ENCODE measurements at regions not wholly inside any gene's neighbourhood (a gene's known extent, or its start where the extent isn't known, plus 50 kb on each side); places are given as distances from the start of the nearest gene placed in this dataset.

GRCh38 chr16:52758473-52758855, 211.5 kb upstream of the TOX3 start:
- Histone ChIP-seq H3K9ac (ENCODE audit: insufficient read depth, low read depth, low read length) (no peak overlapping the region), H3K4me2 (ENCODE audit: low read depth, low read length) (no peak overlapping the region), H3K79me2 (ENCODE audit: insufficient read depth, low read length) (no peaks in the 10 kb centered on the region), H3K9me3 (ENCODE audit: low read length) (no peaks in the 10 kb centered on the region), H3K4me1 (ENCODE audit: insufficient read depth, low read length) (no peaks in the 10 kb centered on the region), H3K4me3 (replicated peaks in 1 of 3; ENCODE audit: insufficient read depth in 1 of 3, low read depth in 2 of 3, low read length in 3 of 3) (no peak overlapping the region), H2AFZ (ENCODE audit: low read length) (no peak overlapping the region), H3K27ac (ENCODE audit: extremely low read length, insufficient read depth, low read length) (no peak overlapping the region), H4K20me1 (ENCODE audit: insufficient read depth, low read length) (no peaks in the 10 kb centered on the region), H3K36me3 (replicated peaks in 1 of 2; ENCODE audit: control insufficient read depth in 1 of 2, insufficient read depth in 2 of 2, low read length in 2 of 2) (no peaks in the 10 kb centered on the region), H3K27me3 (ENCODE audit: control insufficient read depth in 1 of 2, insufficient read depth in 2 of 2, low read length in 2 of 2) (no peaks in the 10 kb centered on the region)
- ATAC-seq (no peak), FAIRE-seq (no peak), DNase-seq (ENCODE audit: low spot score) (no peak)
- TF ChIP-seq TRAFD1 (CRISPR knock-in tag; IDR thresholded peaks at IDR 0.05; ENCODE audit: borderline replicate concordance), result no peak
- TF ChIP-seq ZNF709 (CRISPR knock-in tag; IDR thresholded peaks at IDR 0.05), result no peak
- TF ChIP-seq TFDP2 (CRISPR knock-in tag; IDR thresholded peaks at IDR 0.05), result no peak
- no peak for TF ChIP-seq NR3C1 (CRISPR knock-in tag; IDR thresholded peaks at IDR 0.05)
- TF ChIP-seq HNRNPUL1 (IDR thresholded peaks at IDR 0.05; ENCODE audit: low read depth, low read length), result no peak
- no peak for TF ChIP-seq ZBTB21 (CRISPR knock-in tag; IDR thresholded peaks at IDR 0.05)
- no peak for TF ChIP-seq ZNF589 (CRISPR knock-in tag; conservative IDR thresholded peaks at IDR 0.05)
- TF ChIP-seq ZC3H4 (CRISPR knock-in tag; IDR thresholded peaks at IDR 0.05; ENCODE audit: borderline replicate concordance), result no peak
- 41% methylated on average over 5 of the region's 5 CpGs for WGBS (ENCODE audit: low lambda C conversion rate)
- CTCF ChIA-PET (ENCODE audit: low intra/inter-chr PET ratio, low total read pairs), result no interaction called here
- POLR2A ChIA-PET, result no interaction called here
- intact Hi-C loops (cut with micrococcal nuclease; ENCODE audit: unreplicated experiment) (no loop called here), in situ Hi-C loops (cut with HindIII; ENCODE audit: extremely low pct_ligation_motif_present, low pct_unique_long_range_greater_than_20kb) (no loop called here)
- BruUV-seq (replicated peaks), result no TSS peak
